GM21619 (cell line): ENCODE measurements at regions not wholly inside any gene's neighbourhood (a gene's known extent, or its start where the extent isn't known, plus 50 kb on each side); places are given as distances from the start of the nearest gene placed in this dataset.

Experiments used
- ATAC-seq: cut with Tn5 transposase; IDR thresholded peaks from one replicate; pipeline ENCODE4 v1.9.1; 2021; ENCODE audit not compliant: unreplicated experiment

GRCh38 chr2:100757621-100758394, 62.1 kb upstream of the NPAS2 start:
- no peak for ATAC-seq

DNA sequence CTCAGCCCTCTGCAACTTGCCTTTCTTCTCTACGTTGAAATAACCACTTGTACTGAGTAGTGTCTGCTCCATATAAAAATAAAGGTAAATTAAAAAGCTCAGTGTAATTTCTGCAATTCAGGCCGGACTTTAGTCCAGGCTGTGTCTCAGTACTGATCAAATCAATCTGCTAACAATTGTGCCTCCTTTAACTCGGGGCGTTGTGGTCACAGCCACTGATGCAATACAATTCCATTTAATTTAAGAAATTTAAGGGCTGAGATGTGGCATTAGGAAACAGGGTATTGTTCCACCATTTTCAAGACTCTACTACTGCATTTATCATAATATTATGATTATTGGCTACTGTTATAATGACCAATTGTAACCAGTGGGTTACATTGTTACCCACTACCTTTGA, 60.0 kb upstream of the NPAS2 start:
- ATAC-seq: no peak

GRCh38 chr2:100761365-100761764, 58.6 kb upstream of the NPAS2 start:
- ATAC-seq: no peak

DNA sequence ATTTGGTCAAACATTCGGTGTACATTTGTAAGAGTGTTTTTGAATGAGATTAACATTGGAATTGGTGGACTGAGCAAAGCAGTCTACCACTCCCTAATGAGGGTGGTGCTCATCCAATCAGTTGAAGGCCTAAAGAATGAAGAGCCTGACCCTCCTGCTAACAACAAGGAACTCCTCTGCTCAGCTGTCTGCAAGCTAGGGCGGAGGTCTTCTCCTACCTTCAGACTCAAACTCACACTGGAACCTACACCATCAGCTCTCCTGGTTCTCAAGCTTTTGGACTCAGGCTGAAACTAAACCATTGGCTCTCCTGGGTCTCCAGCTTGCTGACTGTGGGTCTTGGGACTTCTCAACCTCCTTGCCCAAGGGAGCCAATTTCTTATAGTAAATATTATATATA, 55.5 kb upstream of the NPAS2 start:
- ATAC-seq: no peak

DNA sequence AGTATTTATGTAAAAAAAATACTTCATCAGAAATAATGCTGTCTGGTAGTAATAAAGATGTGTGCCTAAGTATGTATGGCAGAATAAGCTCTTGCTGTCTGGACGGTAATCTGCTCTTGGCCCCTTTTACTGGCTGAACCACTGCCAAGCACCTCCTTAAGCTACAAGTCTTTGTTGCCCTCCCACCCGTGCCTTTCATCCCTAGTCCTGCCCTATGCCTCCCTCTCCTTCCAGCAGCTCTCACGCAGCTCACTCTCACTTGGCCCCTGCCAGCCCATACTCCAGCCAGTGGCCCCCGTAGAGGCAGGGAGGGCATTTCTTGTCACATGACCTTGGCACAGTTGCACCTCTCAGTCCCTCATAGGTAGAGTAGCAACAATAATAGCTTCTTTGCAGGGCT, 54.5 kb upstream of the NPAS2 start:
- no peak for ATAC-seq

- no peak for ATAC-seq
Observed at GRCh38 chr2:100766256-100766655, 53.7 kb upstream of the NPAS2 start.

DNA sequence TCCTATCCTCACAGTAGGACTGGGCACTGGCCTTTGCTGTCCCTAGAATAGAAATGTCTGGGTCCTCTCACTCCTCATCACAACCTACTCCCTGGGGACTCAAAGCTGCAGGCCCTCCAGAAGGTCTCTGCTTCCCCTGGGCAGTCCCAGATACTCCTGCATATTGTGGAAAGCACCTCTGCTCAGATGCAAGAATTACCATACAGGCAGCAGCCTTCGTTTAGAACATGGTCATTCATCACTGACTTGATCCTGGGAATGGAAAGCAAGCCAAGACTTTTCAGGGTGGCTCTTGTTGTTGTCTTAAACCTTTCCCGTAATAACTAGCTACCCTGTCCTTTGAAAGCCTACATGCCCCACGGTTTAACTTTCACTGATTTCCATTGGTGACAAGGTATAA, 53.1 kb upstream of the NPAS2 start:
- ATAC-seq: no peak

GRCh38 chr2:100767224-100767653, 52.7 kb upstream of the NPAS2 start:
- ATAC-seq: no peak

DNA sequence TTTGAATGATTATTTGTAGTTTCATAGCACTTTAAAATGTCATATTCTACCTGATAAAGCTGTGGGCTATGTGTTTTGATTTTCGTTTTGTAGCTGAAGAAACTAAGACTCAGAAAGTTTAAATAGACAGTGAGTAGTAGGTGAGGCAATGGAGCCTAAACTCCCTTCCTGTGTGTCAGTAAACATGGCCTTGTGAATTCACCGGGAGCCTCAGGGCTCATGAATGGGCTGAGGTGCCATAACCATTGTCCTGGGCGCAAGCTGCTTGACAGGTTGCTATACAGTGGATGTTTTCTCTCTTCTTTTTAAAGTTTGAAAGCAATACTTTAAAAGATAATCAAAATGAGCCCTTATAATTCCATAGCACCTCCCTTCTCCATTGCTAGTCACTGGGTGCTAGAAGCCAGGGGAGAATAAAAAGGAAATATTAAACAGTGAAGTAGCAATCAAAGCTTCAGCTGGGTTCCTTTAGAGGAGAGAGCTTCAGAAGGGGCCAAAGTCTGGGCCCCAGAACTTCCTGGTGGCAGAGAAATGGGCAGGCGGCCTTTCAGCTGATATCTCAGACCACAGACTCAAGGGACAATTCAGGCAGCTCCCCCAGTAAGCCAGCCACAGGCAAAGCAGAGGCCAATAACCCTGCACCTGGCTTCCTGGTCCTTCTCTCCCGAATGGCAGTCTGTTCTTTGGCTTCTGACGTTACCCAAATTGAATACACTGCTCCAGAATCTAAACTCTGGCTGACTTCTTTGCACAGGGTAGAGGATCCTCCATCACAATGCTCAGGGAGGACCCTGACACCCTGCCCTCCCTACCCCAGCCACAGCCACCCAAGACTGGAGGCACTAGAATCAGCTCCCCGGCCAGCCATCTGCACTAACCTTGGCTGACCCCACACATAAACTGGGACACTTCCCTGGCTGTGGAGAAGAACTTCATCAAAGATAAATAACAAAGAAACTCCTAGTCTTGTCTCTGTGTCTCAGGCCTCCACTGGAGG, 51.8 kb upstream of the NPAS2 start:
- ATAC-seq: no peak
